A673 (cell line): ENCODE measurements at regions not wholly inside any gene's neighbourhood (a gene's known extent, or its start where the extent isn't known, plus 50 kb on each side); places are given as distances from the start of the nearest gene placed in this dataset.
"Not testable (repeated sequence)": the region's sequence is repeated elsewhere in the genome, so short reads cannot be mapped to it uniquely, and the experiment has no call there.

ENCODE experiments used
- EZH2 ChIP-seq: fragments of 200-600 bp; sonication (generic); IDR thresholded peaks from 2 replicates; pipeline ENCODE4 v1.6.1; 2017; ENCODE audit warnings: borderline replicate concordance, low read depth, mild to moderate bottlenecking, mixed read lengths, antibody characterized with exemption, low read length; ENCODE audit not compliant: poor library complexity, severe bottlenecking
- TF ChIP-seq, protein P1 (sequence below): fragments of 300-800, 200-600 bp; sonication (generic); conservative IDR thresholded peaks from 2 replicates; pipeline ENCODE4 v1.5.1; 2017; ENCODE audit warnings: low read depth, mild to moderate bottlenecking, antibody characterized with exemption, low read length, moderate library complexity, mixed read lengths

DNA sequence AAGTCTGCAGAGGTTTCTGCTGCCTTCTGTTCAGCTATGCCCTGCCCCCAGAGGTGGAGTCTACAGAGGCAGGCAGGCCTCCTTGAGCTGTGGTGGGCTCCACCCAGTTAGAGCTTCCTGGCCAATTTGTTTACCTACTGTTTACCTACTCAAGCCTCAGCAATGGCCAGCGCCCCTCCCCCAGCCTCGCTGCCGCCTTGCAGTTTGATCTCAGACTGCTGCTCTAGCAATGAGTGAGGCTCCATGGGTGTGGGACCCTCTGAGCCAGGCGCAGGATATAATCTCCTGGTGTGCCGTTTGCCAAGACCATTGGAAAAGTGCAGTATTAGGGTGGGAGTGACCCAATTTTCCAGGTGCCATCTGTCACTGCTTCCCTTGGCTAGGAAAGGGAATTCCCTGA, 1024.9 kb downstream of the PRIM2 start:
- TF ChIP-seq, protein P1, sequence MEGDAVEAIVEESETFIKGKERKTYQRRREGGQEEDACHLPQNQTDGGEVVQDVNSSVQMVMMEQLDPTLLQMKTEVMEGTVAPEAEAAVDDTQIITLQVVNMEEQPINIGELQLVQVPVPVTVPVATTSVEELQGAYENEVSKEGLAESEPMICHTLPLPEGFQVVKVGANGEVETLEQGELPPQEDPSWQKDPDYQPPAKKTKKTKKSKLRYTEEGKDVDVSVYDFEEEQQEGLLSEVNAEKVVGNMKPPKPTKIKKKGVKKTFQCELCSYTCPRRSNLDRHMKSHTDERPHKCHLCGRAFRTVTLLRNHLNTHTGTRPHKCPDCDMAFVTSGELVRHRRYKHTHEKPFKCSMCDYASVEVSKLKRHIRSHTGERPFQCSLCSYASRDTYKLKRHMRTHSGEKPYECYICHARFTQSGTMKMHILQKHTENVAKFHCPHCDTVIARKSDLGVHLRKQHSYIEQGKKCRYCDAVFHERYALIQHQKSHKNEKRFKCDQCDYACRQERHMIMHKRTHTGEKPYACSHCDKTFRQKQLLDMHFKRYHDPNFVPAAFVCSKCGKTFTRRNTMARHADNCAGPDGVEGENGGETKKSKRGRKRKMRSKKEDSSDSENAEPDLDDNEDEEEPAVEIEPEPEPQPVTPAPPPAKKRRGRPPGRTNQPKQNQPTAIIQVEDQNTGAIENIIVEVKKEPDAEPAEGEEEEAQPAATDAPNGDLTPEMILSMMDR: not testable (repeated sequence)
- TF ChIP-seq EZH2: not testable (repeated sequence)
